ENCODE measurements at regions not wholly inside any gene's neighbourhood (a gene's known extent, or its start where the extent isn't known, plus 50 kb on each side); places are given as distances from the start of the nearest gene placed in this dataset.
"Not testable (repeated sequence)": the region's sequence is repeated elsewhere in the genome, so short reads cannot be mapped to it uniquely, and the experiment has no call there.

DNA sequence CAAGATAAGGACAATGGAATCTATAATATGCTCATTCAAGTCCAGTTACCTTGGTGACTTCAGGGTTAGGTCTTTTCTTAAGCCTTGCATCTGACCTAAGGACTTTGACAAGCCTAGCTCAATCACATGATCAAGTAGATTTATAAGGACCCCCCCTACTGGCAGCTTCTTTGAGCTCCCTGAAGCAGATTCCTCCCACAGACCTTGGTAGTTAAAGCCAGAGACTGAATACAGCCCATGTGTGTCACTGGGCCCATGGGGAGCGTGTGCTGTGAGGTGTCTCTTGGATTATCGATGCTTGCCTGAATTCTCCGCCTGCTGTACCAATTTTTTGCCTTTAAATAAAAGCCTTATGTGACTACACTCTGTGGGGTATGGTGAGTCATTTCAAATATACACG lies 372.7 kb upstream of the RGS17 start:
- Mint-ChIP-seq H3K4me3 (no peak overlapping the region), H3K27ac (no peak overlapping the region), H3K27me3 (no peaks in the 10 kb centered on the region), H3K9me3 (peaks cover 3% of the 10 kb centered on the region), H3K36me3 (no peaks in the 10 kb centered on the region), H3K4me1 (ENCODE audit: low read depth in 2 of 2) (no peaks in the 10 kb centered on the region)
- ATAC-seq, result no peak
- no peak for DNase-seq (ENCODE audit: low spot score)

DNA sequence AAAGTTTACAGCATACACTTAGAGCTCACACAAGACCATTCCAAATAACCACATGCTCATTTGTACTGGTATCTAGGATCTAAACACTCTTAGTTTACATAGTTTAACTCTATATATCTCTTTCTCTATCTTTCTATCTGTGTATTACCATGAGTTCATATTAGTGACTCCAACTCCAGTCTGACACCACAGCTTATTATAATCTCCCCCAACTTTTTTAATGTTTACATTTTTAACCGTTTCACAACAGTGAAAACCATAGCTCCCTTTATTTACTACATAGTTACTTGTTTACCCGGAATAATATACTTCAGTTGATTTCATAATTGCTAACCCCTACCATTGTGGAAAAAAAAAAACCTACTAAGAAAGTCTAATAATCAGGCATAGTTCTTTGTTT lies 362.4 kb upstream of the RGS17 start:
- Mint-ChIP-seq H3K9me3 (peaks cover 7% of the 10 kb centered on the region), H3K36me3 (no peaks in the 10 kb centered on the region), H3K27ac (no peak overlapping the region), H3K4me1 (ENCODE audit: low read depth in 2 of 2) (no peaks in the 10 kb centered on the region), H3K4me3 (no peak overlapping the region), H3K27me3 (no peaks in the 10 kb centered on the region)
- ATAC-seq (no peak), DNase-seq (ENCODE audit: low spot score) (no peak)

DNA sequence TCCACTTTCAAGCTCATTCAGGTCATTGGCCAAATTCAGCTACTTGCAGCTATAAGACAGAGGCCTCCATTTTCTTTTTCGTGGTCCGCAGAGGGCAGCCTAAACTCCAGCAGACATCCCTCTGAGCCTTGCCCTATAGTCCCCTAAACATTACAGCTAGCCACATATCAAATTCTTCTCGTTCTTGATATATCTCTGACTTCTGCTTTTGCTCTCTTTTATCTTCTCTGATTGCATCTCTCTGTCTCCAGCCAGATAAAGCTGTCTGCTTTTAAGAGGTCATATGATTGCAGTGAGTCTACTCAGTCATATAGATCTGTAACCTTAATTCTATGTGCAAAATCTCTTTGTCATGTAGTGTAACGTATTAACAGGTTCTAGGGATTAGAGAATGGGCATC lies 358.4 kb upstream of the RGS17 start:
- DNase-seq (ENCODE audit: low spot score) (no peak), ATAC-seq (no peak)
- Mint-ChIP-seq H3K27ac (no peak overlapping the region), H3K36me3 (no peaks in the 10 kb centered on the region), H3K4me1 (ENCODE audit: low read depth in 2 of 2) (no peaks in the 10 kb centered on the region), H3K9me3 (peaks cover 8% of the 10 kb centered on the region), H3K4me3 (no peak overlapping the region), H3K27me3 (no peaks in the 10 kb centered on the region)

DNA sequence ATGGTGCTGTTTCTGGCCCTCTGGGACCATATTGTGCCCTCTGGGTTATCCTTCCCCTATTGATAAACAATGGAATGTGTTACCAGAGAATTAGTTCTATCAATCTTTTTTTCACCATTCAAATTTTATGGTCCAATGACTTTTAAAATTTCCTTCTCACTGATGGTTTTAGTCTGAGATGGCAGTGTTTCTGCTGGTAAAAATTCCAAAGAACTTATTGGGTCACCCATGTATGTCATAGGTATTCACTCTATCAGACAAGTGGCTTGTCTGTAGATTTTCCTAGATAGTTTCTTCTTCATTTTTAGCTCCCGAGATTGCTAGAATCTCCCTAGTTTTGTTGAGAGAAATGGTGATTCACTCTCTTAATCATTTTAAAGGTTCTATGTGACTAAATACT lies 357.2 kb upstream of the RGS17 start:
- no peak for DNase-seq (ENCODE audit: low spot score)
- Mint-ChIP-seq H3K27me3 (no peaks in the 10 kb centered on the region), H3K9me3 (peaks cover 8% of the 10 kb centered on the region), H3K36me3 (no peaks in the 10 kb centered on the region), H3K27ac (no peak overlapping the region), H3K4me1 (ENCODE audit: low read depth in 2 of 2) (no peaks in the 10 kb centered on the region), H3K4me3 (no peak overlapping the region)
- ATAC-seq, result no peak

DNA sequence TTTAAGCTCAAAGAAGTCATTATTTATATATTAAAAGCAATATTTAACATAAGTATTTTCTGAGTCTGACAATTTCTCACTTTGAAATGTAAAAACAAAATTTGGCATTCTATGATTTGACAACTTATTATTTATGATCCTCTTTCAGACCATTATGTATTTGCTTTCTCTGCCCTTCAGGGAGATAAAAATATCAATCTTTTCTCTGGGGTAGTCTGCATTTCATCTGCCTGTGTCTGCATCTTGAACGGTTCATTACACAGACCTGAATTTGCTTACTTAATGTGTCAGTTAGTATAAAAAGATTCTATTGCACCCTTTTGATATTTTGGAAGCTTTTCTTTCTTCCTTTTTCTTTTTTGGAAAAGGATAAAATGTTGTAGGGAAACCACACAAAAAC lies 354.0 kb upstream of the RGS17 start:
- DNase-seq (ENCODE audit: low spot score), result no peak
- H3K27ac Mint-ChIP-seq, result no peak overlapping the region
- H3K4me3 Mint-ChIP-seq, result no peak overlapping the region
- peaks cover 8% of the 10 kb centered on the region for H3K9me3 Mint-ChIP-seq
- H3K27me3 Mint-ChIP-seq, result no peaks in the 10 kb centered on the region
- ATAC-seq, result no peak
- H3K4me1 Mint-ChIP-seq (ENCODE audit: low read depth in 2 of 2), result no peaks in the 10 kb centered on the region
- H3K36me3 Mint-ChIP-seq, result no peaks in the 10 kb centered on the region

DNA sequence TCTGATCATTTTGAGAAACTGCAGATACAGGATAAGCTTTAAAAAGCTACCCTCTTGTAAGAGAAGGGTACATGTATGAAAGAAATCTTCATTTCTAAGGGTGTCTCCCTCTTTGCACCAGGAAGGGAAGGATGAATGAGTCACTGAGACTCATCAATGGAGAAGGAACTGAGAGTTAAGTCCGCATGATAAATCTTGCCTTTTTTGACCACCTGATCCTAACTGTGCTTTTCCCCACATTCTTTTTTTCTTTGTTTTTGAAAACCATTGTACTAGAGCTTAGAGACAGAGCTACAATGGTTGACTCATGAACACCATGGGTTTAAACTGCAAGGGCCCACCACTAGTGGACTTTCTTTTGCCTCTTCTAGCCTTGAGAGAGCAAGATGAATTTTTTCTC lies 353.0 kb upstream of the RGS17 start:
- H3K9me3 Mint-ChIP-seq, result peaks cover 8% of the 10 kb centered on the region
- no peaks in the 10 kb centered on the region for H3K36me3 Mint-ChIP-seq
- H3K4me3 Mint-ChIP-seq, result no peak overlapping the region
- no peak for DNase-seq (ENCODE audit: low spot score)
- no peak for ATAC-seq
- H3K4me1 Mint-ChIP-seq (ENCODE audit: low read depth in 2 of 2), result no peaks in the 10 kb centered on the region
- no peak overlapping the region for H3K27ac Mint-ChIP-seq
- no peaks in the 10 kb centered on the region for H3K27me3 Mint-ChIP-seq

DNA sequence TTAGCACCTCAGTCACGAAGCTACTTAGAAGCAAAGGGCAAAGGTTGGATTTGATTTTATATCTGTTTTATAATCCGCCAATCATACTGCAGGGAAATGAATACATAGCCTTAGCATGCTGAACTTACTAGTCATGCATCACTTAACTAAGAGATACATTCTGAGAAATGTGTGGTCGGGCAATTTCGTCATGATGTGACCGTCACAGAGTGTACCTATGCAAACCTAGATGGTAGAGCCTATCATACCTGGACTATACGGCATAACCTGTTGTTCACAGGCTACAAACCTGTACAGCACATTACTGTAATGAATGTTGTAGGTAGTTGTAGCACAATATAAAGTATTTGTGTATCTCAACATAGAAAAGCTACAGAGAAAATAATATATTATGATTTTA lies 345.2 kb upstream of the RGS17 start:
- H3K4me1 Mint-ChIP-seq (ENCODE audit: low read depth in 2 of 2), result no peaks in the 10 kb centered on the region
- H3K27ac Mint-ChIP-seq, result no peak overlapping the region
- ATAC-seq (no peak), DNase-seq (ENCODE audit: low spot score) (no peak)
- no peaks in the 10 kb centered on the region for H3K36me3 Mint-ChIP-seq
- peaks cover 8% of the 10 kb centered on the region for H3K9me3 Mint-ChIP-seq
- H3K27me3 Mint-ChIP-seq, result no peaks in the 10 kb centered on the region
- no peak overlapping the region for H3K4me3 Mint-ChIP-seq

DNA sequence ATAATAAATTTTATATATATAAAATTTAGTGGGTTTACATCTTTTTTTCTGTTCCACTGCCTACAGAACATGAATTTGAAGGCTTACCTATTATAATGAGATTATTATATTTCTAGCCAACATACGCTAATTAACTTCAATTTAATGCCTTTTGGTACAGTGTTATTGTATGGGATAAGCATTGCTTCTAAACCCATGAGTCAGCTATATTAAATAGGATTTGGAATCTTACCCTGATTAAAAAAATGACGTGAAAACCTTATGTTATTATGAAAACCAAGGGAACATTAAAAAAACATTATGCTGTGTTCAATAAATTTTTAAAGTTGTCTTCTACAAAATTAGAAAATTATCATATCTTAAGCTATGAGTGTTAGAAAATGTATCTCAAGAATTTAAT lies 334.0 kb upstream of the RGS17 start:
- Mint-ChIP-seq H3K27me3 (no peaks in the 10 kb centered on the region), H3K9me3 (no peaks in the 10 kb centered on the region), H3K27ac (no peak overlapping the region), H3K4me1 (ENCODE audit: low read depth in 2 of 2) (no peaks in the 10 kb centered on the region), H3K4me3 (no peak overlapping the region), H3K36me3 (no peaks in the 10 kb centered on the region)
- DNase-seq (ENCODE audit: low spot score) (no peak), ATAC-seq (no peak)

DNA sequence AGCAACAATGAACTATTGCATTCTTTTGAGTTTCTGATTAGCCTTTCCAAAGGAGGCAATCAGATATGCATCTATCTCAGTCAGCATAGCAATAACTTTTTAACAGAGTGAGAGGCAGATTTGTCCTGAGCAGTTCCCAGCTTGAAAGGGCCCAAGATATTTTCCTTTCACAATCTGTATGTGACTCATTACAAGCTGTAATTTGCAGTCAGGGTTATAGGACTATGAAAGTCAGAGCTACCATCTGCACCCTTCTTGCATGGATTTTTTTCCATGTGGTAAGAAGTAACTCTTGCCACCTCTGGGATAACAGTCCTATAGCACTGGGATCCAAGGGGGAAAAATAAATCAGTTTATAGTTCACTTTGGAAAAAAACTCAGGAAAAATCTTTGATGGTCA lies 318.2 kb upstream of the RGS17 start:
- Mint-ChIP-seq H3K9me3 (peaks cover 3% of the 10 kb centered on the region), H3K27me3 (no peaks in the 10 kb centered on the region), H3K4me1 (ENCODE audit: low read depth in 2 of 2) (no peaks in the 10 kb centered on the region), H3K4me3 (no peak overlapping the region), H3K27ac (no peak overlapping the region), H3K36me3 (no peaks in the 10 kb centered on the region)
- no peak for DNase-seq (ENCODE audit: low spot score)
- no peak for ATAC-seq

DNA sequence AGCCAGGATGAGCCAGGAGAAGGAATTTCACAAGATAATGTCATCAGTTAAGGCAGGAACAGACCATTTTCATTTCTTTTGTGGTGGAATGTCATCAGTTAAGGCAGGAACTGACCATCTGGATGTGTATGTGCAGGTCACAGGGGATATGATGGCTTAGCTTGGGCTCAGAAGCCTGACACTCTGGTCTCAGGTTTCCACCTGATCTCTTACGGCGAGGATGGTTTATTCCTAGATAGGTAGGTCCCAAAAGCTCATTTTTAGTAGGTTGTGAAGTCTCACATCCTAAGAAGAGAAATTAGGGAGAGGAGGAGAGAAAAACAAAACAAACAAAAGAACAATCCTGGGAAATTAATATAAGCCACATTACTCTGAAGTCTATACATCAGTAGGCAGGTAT lies 311.7 kb upstream of the RGS17 start:
- H3K36me3 Mint-ChIP-seq, H3K27ac Mint-ChIP-seq, ATAC-seq: not testable (repeated sequence)

DNA sequence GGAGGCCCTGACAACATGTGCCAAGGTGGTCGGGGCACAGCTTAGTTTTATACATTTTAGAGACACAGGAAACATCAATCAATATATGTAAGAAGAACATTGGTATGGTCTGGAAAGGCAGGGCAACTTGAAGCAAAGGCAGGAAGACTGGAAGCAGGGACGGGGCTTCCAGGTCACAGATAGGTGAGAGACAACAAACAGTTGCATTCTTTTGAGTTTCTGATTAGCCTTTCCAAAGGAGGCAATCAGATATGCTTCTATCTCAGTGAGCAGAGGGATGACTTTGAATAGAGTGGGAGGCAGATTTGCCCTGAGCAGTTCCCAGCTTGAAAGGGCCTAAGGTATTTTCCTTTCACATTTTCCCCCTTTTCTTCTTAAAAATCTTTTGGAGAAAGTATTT lies 311.0 kb upstream of the RGS17 start:
- Mint-ChIP-seq H3K4me3 (no peak overlapping the region), H3K4me1 (ENCODE audit: low read depth in 2 of 2) (no peaks in the 10 kb centered on the region), H3K27me3 (no peaks in the 10 kb centered on the region), H3K36me3 (no peaks in the 10 kb centered on the region), H3K9me3 (peaks cover 8% of the 10 kb centered on the region), H3K27ac (no peak overlapping the region)
- ATAC-seq (no peak), DNase-seq (ENCODE audit: low spot score) (no peak)

More for the DNA sequence above, 311.7 kb upstream of the RGS17 start:
- not testable (repeated sequence) for DNase-seq (ENCODE audit: low spot score); H3K4me1 Mint-ChIP-seq (ENCODE audit: low read depth in 2 of 2); H3K4me3 Mint-ChIP-seq; H3K9me3 Mint-ChIP-seq; H3K27me3 Mint-ChIP-seq

DNA sequence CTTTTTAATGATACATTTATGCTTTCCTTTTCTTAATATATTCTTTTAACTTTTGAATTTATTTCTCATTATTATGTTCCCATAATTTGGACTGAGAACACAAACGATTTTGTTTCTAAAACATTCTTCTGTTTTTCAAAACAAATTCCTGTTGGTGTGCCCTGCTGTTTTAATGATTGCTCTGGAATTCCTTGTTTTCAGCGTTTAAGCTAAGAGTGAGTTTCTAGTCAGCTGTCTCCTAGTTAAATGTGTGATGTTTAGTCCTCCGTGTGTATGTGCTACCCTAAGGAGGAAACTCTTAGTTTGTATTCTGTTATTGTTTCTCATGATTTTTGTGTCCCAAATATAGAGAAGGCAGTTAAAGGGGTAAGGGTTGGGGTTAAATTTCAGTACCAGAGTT lies 306.1 kb upstream of the RGS17 start:
- no peaks in the 10 kb centered on the region for H3K27me3 Mint-ChIP-seq
- H3K27ac Mint-ChIP-seq, result no peak overlapping the region
- no peaks in the 10 kb centered on the region for H3K36me3 Mint-ChIP-seq
- H3K9me3 Mint-ChIP-seq, result peaks cover 6% of the 10 kb centered on the region
- no peak for DNase-seq (ENCODE audit: low spot score)
- H3K4me1 Mint-ChIP-seq (ENCODE audit: low read depth in 2 of 2), result no peaks in the 10 kb centered on the region
- H3K4me3 Mint-ChIP-seq, result no peak overlapping the region
- ATAC-seq, result no peak

DNA sequence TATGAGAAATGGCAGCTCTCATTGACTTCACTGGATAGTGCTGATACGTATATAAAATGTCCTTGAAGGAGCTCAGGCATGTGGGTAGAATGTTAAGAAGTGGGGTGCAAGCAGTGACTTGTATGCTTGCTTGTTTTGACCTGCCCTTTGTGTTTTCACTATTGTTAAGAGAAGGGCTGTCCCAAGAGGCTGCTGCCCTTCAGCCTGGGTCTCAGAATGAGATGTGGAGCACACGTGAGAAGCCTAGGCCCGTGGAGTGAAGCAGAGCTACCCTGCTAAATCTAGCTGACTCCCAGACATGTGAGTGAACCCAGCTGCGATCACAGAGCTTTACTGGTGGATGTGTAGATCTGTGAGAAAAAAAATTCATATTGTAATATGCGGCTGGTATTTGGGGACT lies 305.3 kb upstream of the RGS17 start:
- H3K4me3 Mint-ChIP-seq, result no peak overlapping the region
- no peaks in the 10 kb centered on the region for H3K27me3 Mint-ChIP-seq
- no peaks in the 10 kb centered on the region for H3K4me1 Mint-ChIP-seq (ENCODE audit: low read depth in 2 of 2)
- H3K9me3 Mint-ChIP-seq, result peaks cover 6% of the 10 kb centered on the region
- no peaks in the 10 kb centered on the region for H3K36me3 Mint-ChIP-seq
- ATAC-seq (no peak), DNase-seq (ENCODE audit: low spot score) (no peak)
- H3K27ac Mint-ChIP-seq, result no peak overlapping the region

DNA sequence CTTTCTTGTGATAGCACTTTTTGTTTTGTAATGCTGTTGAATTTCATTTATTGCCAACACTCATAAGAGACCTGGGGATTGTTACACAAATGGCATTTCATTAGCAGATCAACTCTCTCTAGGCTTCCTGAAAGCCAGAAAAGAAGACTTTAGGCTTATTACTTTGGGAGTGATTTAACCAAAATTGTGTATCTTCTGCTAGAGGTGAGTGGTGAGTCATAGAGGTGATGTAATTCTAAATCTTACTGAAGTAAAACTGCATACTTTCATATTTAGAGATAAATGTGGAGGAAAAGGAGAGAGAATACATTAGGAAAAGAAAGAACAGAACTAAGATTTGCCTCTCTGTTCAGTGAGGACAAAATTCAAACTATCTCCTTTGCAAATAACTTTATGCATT lies 304.7 kb upstream of the RGS17 start:
- H3K4me1 Mint-ChIP-seq (ENCODE audit: low read depth in 2 of 2), result no peaks in the 10 kb centered on the region
- no peak for DNase-seq (ENCODE audit: low spot score)
- ATAC-seq, result no peak
- H3K9me3 Mint-ChIP-seq, result peaks cover 6% of the 10 kb centered on the region
- no peaks in the 10 kb centered on the region for H3K36me3 Mint-ChIP-seq
- no peaks in the 10 kb centered on the region for H3K27me3 Mint-ChIP-seq
- H3K27ac Mint-ChIP-seq, result no peak overlapping the region
- no peak overlapping the region for H3K4me3 Mint-ChIP-seq

DNA sequence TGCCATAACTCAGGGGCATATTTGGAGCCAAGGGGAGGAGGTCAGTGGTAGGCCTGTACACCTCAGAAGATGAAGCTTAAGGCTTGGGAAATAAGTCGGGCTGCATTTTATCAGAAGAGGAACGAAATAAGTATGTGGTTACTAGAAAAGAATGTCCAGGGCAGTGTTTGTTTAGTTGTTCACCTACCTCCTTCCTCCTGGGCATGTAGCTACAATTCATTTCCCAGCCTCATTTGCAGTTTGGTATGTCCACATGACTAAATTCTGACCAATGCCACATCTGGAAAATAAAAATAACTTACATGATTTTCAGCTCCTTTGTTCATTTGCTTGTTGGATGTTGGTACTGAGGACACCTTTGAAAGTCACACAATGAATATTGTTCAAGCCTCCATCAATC lies 294.5 kb upstream of the RGS17 start:
- no peak overlapping the region for H3K4me3 Mint-ChIP-seq
- no peaks in the 10 kb centered on the region for H3K27me3 Mint-ChIP-seq
- H3K27ac Mint-ChIP-seq, result no peak overlapping the region
- ATAC-seq, result no peak
- DNase-seq (ENCODE audit: low spot score), result no peak
- peaks cover 7% of the 10 kb centered on the region for H3K9me3 Mint-ChIP-seq
- no peaks in the 10 kb centered on the region for H3K36me3 Mint-ChIP-seq
- H3K4me1 Mint-ChIP-seq (ENCODE audit: low read depth in 2 of 2), result no peaks in the 10 kb centered on the region
